ENCODE measurements at regions not wholly inside any gene's neighbourhood (a gene's known extent, or its start where the extent isn't known, plus 50 kb on each side); places are given as distances from the start of the nearest gene placed in this dataset.

DNA sequence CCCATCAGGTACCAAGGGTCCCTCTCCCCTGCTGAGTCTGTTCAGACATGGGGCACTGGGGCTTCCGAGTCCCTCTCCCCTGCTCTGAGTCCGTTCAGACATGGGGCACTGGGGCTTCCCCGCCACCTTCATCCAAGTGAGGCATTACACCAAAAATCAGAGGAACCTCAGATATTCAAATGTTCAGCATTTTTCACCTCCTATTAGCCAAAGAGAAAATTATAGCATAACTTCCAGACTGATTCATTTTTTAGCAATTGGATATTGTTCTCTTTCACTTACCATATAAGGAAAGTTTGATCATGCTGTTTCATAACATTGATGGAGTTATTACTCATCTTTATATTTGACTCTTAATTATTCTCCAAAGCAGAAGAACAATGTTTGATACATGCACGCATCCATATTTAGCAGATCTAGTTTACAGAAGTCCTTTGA lies 213.9 kb downstream of the MTHFS start:
- H3K4me3 Mint-ChIP-seq (ENCODE audit: unreplicated experiment): no peak overlapping the region
- H3K9me3 Mint-ChIP-seq (ENCODE audit: unreplicated experiment): no peaks in the 10 kb centered on the region
- peaks cover 6% of the 10 kb centered on the region for H3K4me1 Mint-ChIP-seq (ENCODE audit: unreplicated experiment)
- no peak for DNase-seq (ENCODE audit: low spot score)
- no peak for TF ChIP-seq CTCF (IDR thresholded peaks at IDR 0.05; ENCODE audit: unreplicated experiment)
- H3K27ac Mint-ChIP-seq (ENCODE audit: unreplicated experiment): no peak overlapping the region
- H3K27me3 Mint-ChIP-seq (ENCODE audit: unreplicated experiment): no peaks in the 10 kb centered on the region
- H3K36me3 Mint-ChIP-seq (ENCODE audit: low read depth, unreplicated experiment): no peaks in the 10 kb centered on the region

DNA sequence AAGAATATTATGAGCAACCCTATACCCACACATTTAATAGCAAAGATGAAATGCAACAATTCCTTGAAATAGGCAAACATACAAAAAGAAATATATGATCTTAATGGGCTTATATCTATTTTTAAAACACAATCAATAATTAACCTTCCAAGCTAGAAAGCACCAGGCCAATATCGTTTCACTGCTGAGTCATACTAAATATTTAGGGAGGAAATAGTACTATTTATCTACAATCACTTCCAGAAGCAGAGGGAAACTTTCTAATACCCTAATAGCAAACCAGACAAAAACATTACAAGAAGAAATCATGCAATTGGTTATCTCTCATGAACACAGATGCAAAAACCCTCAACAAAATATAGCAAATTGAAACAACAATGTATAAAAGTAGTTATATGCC lies 207.8 kb downstream of the MTHFS start:
- TF ChIP-seq CTCF (IDR thresholded peaks at IDR 0.05; ENCODE audit: unreplicated experiment): no peak
- Mint-ChIP-seq H3K9me3 (ENCODE audit: unreplicated experiment) (no peaks in the 10 kb centered on the region), H3K4me1 (ENCODE audit: unreplicated experiment) (no peaks in the 10 kb centered on the region), H3K4me3 (ENCODE audit: unreplicated experiment) (no peak overlapping the region), H3K27me3 (ENCODE audit: unreplicated experiment) (no peaks in the 10 kb centered on the region), H3K27ac (ENCODE audit: unreplicated experiment) (no peak overlapping the region), H3K36me3 (ENCODE audit: low read depth, unreplicated experiment) (no peaks in the 10 kb centered on the region)
- no peak for DNase-seq (ENCODE audit: low spot score)

DNA sequence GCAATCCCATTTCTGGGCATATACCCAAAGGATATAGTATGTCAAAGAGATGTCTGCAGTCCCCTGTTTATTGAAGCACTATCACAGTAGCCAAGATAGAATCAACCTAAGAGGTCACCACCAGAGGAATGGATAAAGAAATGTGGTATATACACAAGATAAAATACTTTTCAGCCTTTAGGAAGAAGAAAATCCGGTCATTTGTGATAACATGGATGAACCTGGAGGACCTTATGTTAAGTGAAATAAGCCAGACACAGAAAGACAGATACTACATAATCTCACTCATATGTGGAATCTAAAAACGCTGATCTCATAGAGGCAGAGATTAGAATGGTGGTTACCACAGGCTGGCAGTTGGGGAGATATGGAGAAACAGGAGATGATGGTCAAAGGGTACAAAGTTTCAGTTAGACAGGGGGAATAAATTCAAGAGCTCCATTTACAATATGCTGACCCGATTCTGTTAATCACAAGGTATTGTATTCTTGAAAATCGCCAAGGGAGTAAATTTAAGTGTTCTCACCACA lies 195.8 kb downstream of the MTHFS start:
- DNase-seq (ENCODE audit: low spot score): no peak
- no peaks in the 10 kb centered on the region for H3K9me3 Mint-ChIP-seq (ENCODE audit: unreplicated experiment)
- no peak overlapping the region for H3K27ac Mint-ChIP-seq (ENCODE audit: unreplicated experiment)
- TF ChIP-seq CTCF (IDR thresholded peaks at IDR 0.05; ENCODE audit: unreplicated experiment): no peak
- no peaks in the 10 kb centered on the region for H3K27me3 Mint-ChIP-seq (ENCODE audit: unreplicated experiment)
- no peaks in the 10 kb centered on the region for H3K36me3 Mint-ChIP-seq (ENCODE audit: low read depth, unreplicated experiment)
- no peak overlapping the region for H3K4me3 Mint-ChIP-seq (ENCODE audit: unreplicated experiment)
- H3K4me1 Mint-ChIP-seq (ENCODE audit: unreplicated experiment): no peaks in the 10 kb centered on the region

- Mint-ChIP-seq H3K4me3 (ENCODE audit: unreplicated experiment) (no peak overlapping the region), H3K4me1 (ENCODE audit: unreplicated experiment) (no peaks in the 10 kb centered on the region), H3K36me3 (ENCODE audit: low read depth, unreplicated experiment) (no peaks in the 10 kb centered on the region), H3K27me3 (ENCODE audit: unreplicated experiment) (no peaks in the 10 kb centered on the region), H3K27ac (ENCODE audit: unreplicated experiment) (no peak overlapping the region), H3K9me3 (ENCODE audit: unreplicated experiment) (no peaks in the 10 kb centered on the region)
- no peak for TF ChIP-seq CTCF (IDR thresholded peaks at IDR 0.05; ENCODE audit: unreplicated experiment)
- DNase-seq (ENCODE audit: low spot score): no peak
Measured at GRCh38 chr15:79702621-79703020, 194.2 kb downstream of the MTHFS start.

GRCh38 chr15:79721256-79721655 lies 175.6 kb downstream of the MTHFS start:
- no peak overlapping the region for H3K27ac Mint-ChIP-seq (ENCODE audit: unreplicated experiment)
- H3K9me3 Mint-ChIP-seq (ENCODE audit: unreplicated experiment): no peaks in the 10 kb centered on the region
- no peak for TF ChIP-seq CTCF (IDR thresholded peaks at IDR 0.05; ENCODE audit: unreplicated experiment)
- H3K4me3 Mint-ChIP-seq (ENCODE audit: unreplicated experiment): no peak overlapping the region
- no peak for DNase-seq (ENCODE audit: low spot score)
- peaks cover 3% of the 10 kb centered on the region for H3K36me3 Mint-ChIP-seq (ENCODE audit: low read depth, unreplicated experiment)
- no peaks in the 10 kb centered on the region for H3K27me3 Mint-ChIP-seq (ENCODE audit: unreplicated experiment)
- H3K4me1 Mint-ChIP-seq (ENCODE audit: unreplicated experiment): no peaks in the 10 kb centered on the region

Measured in endothelial cell (in vitro differentiated cells).